NCI-H2107 (cell line): ENCODE measurements at regions not wholly inside any gene's neighbourhood (a gene's known extent, or its start where the extent isn't known, plus 50 kb on each side); places are given as distances from the start of the nearest gene placed in this dataset.

Experiments
- DNase-seq: peaks from one replicate; lab custom pipeline; 2025; lab: John Stamatoyannopoulos, UW

DNA sequence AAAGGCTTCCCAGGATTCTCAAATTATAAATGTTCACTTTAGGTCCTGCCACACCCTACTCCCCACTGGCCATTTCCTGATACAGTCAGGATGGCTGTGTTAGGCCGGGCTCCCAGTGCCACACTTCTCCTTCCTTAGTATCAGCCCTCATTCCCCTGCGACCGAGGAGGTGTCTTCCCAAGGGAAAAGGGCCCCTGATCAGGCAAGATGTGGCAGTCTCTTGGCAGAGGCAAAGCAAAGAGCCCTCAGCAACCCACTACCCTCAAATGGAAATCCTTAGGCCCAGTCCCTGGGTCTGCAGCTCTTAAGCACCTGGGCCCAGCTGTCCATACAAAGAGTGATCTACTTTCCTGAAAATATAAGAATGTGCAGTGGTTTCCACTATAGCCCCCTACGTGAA, 96.5 kb upstream of the VASH1 start:
- DNase-seq = no peak

DNA sequence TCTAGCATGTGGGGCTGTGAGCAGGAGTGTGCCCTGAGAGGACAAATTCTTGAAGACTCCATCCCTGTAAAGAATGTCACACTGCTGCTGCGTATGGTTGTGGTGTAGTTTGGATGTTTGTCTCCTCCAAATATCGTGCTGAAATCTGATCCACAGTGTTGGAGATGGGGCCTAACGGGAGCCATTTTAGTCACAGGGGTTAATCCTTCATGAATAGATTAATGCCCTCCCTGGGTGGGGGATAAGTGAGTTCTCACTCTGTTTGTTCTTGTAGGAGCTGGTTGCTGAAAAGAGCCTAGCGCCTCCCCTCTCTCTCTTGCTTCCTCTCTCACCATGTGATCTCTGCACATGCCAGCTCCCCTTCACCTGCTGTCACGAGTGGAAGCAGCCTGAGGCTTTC, 94.5 kb upstream of the VASH1 start:
- no peak for DNase-seq

DNA sequence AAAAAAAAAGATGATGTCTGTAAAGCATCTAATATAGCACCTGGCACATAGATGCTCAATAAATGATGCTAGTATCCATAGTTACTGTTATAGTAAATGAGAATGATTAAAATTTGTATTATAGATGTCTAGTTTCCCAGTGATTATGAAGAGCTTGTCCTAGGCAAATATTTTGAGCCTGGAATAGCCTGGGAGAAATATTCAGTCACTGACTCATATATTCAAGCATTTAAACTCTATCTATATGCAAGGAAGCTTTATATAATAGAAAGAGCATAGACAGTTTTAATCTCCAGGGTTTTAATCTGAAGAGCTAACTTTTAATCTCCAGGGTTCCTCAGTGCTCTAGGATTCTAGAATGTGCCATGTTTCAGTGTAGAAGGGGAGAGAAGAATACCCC, 91.5 kb upstream of the VASH1 start:
- no peak for DNase-seq

DNA sequence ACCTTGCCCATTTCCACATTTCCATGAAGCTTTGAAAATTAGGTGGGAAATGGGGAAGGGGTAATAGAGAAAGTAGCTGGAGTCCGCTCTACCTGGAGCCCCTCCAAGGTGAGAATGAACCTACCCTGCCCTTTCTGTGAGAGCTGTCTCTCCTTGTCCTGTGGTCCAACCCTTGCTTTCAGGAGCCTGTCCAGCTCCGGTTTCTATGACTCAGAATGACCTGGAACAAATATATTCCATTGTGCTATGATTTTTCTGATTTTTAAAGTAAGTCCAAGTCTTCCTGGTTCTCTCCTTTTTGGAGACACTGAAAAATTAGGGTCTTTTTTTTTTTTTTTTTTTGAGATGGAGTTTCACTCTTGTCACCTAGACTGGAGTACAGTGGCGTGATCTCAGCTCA, 89.1 kb upstream of the VASH1 start:
- DNase-seq = no peak

DNA sequence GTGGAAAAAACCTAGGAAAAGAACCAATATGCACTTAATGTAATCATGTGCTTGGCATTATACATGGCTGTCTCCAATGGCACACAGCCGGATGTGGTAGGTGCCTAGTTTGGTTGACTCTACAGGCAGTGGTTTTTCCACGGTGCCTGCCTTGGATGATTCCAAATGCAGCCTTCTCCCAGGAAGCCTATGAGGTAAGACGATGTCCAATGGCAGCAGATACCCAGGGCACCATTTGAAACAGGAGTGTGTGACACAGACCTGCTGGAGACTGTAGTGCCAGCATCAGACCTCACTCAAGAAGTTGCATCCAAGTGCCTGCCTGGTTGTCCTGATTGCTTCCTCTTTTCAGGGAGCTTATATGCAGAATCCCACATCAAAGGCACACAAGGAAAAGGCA, 88.0 kb upstream of the VASH1 start:
- no peak for DNase-seq

DNA sequence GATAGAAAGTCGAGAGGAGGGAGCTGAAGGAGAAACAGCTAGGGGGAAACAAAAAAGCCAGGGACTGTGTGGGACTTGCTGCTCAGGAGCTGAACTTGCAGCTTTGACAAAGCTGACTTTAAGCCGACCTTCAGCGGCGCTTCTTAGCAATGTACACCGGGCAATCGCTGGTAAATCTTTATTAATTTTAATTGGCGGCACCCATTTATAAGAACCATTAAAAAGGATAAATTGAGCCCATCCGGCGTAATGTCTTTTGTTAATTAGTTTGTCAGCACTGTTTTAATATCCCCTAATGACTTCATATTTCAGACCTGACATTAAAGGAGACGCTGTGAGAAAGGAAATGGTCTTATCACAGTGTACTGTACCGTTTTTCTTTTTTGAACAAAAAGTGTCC, 86.2 kb upstream of the VASH1 start:
- DNase-seq = no peak

DNA sequence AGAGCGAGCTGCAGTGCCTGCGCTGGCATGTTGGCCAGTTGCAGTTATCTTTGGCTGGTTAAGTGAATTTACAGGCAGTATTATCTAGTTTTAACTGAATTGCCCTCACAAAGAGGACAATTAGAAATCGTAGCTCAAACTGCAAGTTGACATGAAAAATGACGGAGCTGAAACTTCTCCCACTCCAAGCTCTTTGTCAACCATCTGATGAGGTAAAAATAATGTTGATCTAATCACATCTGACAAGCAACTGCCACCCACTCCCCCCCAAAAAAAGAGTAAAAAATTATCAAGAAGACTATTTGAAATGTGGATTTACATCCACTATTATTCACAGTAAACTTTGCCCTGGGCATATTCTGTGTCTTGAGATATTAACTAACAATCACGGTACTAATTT, 84.7 kb upstream of the VASH1 start:
- no peak for DNase-seq

GRCh38 chr14:76677534-76678145, 83.6 kb upstream of the VASH1 start:
- DNase-seq = no peak

DNA sequence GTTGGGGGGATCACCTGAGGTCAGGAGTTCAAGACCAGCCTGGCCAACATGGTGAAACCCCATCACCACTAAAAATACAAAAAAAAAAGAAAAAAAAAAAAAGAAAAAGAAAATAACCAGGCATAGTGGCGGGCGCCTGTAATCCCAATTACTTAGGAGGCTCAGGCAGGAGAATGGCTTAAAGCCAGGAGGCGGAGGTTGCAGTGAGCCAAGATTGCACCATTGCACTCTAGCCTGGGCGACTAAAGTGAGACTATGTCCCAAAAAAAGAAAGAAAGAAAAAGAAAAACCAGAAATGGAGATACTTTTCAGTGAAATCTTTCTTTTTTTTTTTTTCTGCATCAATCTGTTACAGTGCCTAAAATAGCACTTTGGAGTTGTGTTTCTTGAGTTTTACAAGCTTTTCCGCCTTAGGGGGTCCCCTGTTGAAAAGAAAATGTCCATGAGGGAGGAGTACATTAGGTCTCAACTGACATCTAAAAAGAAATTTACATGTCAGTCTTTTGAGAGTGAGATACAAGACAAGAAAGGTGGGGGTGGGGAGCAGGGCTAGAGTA, 82.9 kb upstream of the VASH1 start:
- no peak for DNase-seq

- DNase-seq = no peak
These were observed 78.9 kb upstream of the VASH1 start for GRCh38 chr14:76682367-76682766.

DNA sequence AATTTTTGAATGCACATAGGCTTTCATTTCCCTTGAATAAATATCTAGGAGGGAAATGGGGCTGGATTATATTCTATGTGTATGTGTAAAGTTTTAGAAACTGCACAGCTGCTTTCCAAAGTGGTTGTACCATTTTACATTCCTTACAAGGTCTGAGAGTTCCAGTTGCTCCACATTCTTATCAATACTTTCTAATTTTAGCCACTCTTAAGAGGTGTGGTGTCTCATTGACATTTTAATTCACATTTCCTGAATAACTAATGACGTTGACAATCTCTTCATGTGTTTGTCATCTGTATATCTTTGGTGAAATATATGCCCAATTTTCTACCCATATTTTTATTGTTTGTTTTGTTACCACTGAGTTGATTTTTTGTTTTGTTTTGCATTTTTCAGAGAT, 74.6 kb upstream of the VASH1 start:
- DNase-seq = no peak

DNA sequence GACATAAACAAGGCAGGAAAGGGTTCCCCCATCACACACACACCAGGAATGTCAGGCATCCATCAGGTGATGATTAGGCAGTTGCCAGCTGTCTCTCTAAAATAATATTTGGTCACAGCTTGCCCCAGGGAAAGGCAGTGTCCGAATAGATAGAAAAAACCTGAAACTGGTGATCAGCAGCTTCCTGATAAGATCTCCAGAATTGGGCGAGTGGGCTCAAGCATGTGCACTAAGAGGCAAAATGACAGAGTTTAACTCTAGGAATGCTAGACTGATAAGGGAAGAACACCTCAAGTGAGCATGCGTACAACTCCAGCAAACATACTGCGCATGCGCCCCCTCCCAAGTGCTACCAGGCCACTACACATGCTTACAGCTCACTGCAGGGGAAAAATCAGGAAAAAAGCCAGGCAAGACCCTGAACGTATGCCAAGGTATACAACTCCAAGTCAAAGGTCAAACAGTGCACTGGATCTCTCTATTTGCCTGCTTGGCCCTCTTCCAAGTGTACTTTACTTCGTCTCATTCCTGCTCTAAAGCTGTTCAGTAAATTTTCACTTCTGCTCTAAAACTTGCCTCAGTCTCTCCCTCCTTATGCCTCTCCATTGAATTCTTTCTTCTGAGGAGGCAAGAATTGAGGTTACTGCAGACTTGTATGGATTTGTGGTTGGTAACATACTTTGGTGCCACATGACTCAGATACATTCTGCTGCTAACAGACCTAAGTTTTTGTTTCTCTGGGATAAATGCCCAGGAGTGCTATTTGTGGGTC, 73.5 kb upstream of the VASH1 start:
- no peak for DNase-seq

DNA sequence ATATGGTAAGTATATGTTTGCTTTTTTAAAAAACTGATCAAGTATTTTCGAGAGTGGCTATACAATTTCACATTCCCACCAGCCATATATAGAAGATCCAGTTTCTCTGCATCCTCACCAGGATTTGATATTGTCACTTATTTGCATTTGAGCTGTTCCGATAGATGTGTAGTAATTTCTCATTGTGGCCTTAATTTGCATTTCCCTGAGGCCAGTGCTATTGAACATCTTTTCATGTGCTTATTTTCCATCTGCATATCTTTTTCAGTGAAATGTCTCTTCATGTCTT, 72.9 kb upstream of the VASH1 start:
- no peak for DNase-seq

DNA sequence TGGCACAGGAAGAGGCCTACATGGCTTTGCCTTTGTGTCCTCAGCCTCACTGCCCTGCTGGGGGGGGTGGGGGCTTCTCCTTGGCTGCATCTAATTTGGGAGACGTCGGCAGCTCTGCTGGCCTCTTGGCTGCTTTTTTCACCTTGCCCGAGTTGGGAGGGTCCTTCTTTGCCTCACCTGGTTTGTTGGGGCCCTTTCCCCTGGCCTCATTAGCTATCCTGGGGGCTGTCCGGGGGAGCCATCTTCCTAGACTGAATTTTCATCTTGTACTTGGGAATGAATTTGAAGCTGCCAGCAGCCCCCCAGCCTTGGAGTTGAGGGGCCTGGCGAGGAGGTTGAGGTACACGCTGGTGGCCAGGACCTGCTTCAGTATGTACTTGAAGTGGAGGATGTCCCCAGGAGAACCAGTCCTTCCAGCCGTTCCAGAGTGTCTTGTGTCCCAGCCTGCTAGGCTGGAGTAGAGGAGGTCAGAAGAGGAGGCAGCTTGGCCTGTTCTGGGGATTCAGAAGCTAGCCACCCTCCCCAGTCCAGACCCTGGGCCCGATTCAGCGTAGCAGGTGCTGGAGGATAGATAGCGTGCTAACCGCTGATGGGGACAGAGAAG, 70.7 kb upstream of the VASH1 start:
- DNase-seq = no peak

- DNase-seq = no peak
These were observed 67.2 kb upstream of the VASH1 start for GRCh38 chr14:76694106-76694505.

DNA sequence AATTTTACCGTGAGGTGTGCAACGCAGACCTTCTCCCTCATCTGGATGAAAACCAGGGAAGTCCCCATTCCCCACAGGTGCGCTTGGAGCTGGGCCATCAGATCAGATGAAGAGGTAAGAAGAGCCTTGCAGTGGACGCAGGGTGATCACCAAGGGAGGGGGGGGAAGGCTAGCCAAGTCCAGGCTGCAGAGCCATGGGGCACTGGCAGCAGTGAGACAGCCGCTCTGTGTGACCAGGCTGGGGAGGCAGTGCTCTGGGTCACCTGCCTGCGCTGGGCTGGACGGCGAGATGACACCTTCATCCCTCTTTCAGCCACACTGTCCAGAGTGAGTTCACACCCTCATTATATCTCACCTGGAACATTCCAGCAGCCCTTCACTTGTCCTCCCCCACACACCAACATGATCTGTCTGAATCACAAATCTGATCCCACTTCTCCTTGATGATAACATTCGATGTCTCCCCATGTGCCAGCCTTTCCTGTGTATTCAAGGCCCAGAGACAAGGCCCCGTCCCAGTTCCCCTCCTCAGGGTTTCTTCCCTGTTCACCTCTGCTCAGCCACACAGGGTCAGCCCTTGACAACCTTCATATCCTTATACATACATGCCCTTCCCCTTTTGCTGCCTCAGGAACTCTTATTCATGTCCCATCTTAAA, 65.9 kb upstream of the VASH1 start:
- no peak for DNase-seq

DNA sequence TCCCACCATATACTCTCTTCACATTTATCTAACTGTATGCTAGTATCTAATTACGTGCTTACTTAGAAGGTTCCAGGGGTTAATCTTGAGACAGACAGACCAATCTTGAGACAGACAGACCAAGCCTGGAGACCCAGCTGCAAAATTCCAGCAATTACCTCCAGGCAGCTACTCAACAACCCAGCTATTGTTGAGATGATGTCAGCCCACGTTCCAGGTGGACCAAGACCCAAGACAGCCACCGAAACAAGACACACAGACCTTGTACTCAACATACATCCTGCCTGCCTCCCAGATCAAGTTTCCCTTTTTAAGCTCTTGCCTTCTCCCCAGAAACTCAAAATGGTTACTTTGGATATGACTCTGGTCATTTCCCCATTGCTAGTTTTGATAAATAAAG, 64.9 kb upstream of the VASH1 start:
- DNase-seq = no peak

GRCh38 chr14:76696791-76697190, 64.5 kb upstream of the VASH1 start:
- DNase-seq = no peak

DNA sequence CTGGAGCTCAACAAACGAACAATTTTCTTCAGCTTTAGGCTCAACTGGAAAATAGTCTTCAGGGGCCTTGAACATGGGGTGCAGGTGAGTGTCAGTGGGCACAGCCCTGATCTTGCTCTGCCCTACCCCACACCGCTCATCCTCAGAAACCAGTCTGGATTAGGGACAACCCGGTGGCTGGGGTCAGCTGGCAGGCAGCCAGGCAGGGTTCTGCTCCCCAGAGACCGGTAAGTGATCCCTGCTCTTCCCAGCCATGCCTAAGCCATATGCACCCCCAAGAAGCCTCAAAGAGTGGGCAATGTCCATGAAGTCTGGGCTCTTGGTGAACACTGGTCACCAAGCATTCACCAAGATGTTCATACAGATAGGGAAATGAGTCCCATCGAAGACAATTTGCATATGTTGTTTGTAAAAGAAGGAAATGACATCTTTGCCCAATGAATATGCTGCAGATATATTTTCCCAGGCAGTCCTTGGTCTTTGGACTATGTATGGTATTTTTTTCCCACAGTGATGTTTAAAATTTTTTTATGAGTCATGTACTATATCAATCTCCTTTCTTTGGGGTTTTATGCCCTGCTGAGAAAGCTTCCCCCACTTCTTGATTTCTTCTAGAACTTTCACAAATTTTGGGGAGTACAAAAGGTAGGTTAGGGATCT, 63.9 kb upstream of the VASH1 start:
- DNase-seq = no peak

DNA sequence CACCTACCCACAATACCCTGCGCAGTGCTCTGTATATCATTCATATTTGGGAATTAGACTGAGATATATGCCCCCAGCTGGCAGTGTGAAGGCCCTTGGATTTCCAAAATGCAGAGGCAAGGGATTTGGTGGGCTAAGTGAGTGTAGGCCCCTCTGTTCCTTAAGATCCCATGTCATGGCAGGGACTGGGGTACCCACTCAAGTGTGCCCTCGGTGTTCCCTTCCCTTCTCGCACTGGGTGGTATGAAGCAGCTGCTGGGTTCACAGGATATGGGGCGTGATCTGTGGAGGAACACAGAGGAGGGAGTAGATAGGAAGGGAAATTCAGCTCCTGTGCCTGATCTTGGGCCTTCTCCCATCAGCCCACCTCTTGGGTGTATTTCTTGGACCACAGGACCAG, 63.1 kb upstream of the VASH1 start:
- DNase-seq = no peak

GRCh38 chr14:76698631-76699030, 62.6 kb upstream of the VASH1 start:
- DNase-seq = no peak

DNA sequence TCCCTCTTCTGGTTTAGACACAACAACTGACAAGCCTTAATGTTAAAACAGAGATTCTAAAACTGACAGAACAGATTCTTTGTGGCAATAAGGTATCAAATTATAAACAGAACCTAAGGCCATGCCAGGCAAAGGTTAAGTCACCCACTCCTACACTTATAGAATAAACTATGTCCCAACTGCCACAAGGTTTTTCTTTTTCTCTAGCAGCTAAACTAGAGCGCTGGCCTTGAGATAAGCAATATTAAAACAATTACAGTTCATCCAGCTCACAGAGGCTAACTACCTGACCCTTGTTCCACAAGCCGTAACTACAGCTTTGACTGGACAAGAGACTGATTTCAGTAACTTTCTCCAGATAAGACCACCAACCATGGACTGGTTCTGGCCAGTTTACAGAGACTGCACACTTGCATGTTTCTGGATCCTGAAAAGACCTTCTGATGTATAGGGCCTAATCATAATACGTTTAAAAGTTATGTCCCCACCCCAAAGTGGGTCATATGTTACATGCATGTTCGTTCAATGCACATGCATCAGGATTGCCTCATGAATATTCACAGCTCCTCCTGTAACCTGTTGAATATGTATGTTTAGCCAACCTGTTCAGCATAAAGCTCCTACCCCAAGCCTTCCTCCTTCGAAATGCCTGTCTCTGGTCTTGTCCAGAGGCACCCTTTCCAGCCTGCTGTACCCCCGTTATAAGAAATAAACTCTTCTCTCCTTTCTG, 61.9 kb upstream of the VASH1 start:
- DNase-seq = no peak
